ENCODE measurements at regions not wholly inside any gene's neighbourhood (a gene's known extent, or its start where the extent isn't known, plus 50 kb on each side); places are given as distances from the start of the nearest gene placed in this dataset.

- Histone ChIP-seq H3K23me2 (ENCODE audit: low read depth, low read length) (no peaks in the 10 kb centered on the region), H3K4me2 (ENCODE audit: insufficient read depth in 1 of 2, low read depth in 2 of 2, low read length in 2 of 2) (no peak overlapping the region), H4K5ac (ENCODE audit: insufficient read length, low read depth, low read length) (no peak overlapping the region), H2BK20ac (ENCODE audit: low read length) (no peak overlapping the region), H2BK12ac (ENCODE audit: low read depth, low read length) (no peak overlapping the region), H3K79me1 (ENCODE audit: low read depth, low read length) (no peaks in the 10 kb centered on the region), H4K20me1 (replicated peaks in 1 of 2; ENCODE audit: control insufficient read depth in 1 of 2, insufficient read depth in 2 of 2, low read length in 2 of 2) (no peaks in the 10 kb centered on the region), H4K8ac (ENCODE audit: extremely low read depth, insufficient read depth, low read length) (no peak overlapping the region), H3K27ac (ENCODE audit: low read depth, low read length) (no peak overlapping the region), H3K27me3 (replicated peaks in 1 of 4; ENCODE audit: control insufficient read depth in 3 of 4, extremely low read depth in 1 of 4, insufficient read depth in 3 of 4, low read length in 3 of 4) (no peaks in the 10 kb centered on the region), H2AFZ (ENCODE audit: low read length) (0 out of 2 replicates have a peak overlapping the region, but pooled peaks have one; percentile 54), H3K79me2 (ENCODE audit: control insufficient read depth in 1 of 2, insufficient read depth in 2 of 2, low read length in 2 of 2) (no peaks in the 10 kb centered on the region), H3K23ac (ENCODE audit: insufficient read length) (no peak overlapping the region), H3K56ac (replicated peaks; ENCODE audit: insufficient read length, low read depth, low read length) (no peak overlapping the region), H3K4ac (replicated peaks; ENCODE audit: insufficient read length, low read depth, low read length) (no peak overlapping the region), H3K9me3 (ENCODE audit: insufficient read depth in 2 of 2, low read depth in 1 of 2, low read length in 1 of 2) (no peaks in the 10 kb centered on the region), H3K9ac (replicated peaks in 1 of 4; ENCODE audit: extremely low read depth in 1 of 4, low read depth in 3 of 4, low read length in 3 of 4) (no peak overlapping the region), H3K14ac (ENCODE audit: insufficient read length) (no peak overlapping the region), H4K91ac (replicated peaks; ENCODE audit: insufficient read length, low read length) (no peak overlapping the region), H3K4me1 (replicated peaks in 1 of 4; ENCODE audit: control insufficient read depth in 3 of 4, insufficient read depth in 4 of 4, low read length in 3 of 4) (peaks cover 0 to 3% (median 0%) of the 10 kb centered on the region in 4 experiments; a peak in 1 of 7 replicates), H2BK15ac (ENCODE audit: low read length) (no peak overlapping the region), H3K18ac (ENCODE audit: extremely low read depth, low read length) (no peak overlapping the region), H2BK5ac (ENCODE audit: low read depth, low read length) (no peak overlapping the region), H2AK5ac (ENCODE audit: low read depth, low read length) (no peak overlapping the region), H2BK120ac (replicated peaks; ENCODE audit: low read depth, low read length) (no peak overlapping the region), H3K4me3 (ENCODE audit: extremely low read depth in 1 of 4, insufficient read depth in 2 of 4, low read depth in 3 of 4, low read length in 4 of 4) (no peak overlapping the region), H3K36me3 (ENCODE audit: control insufficient read depth in 2 of 4, insufficient read depth in 4 of 4, low read length in 3 of 4) (no peaks in the 10 kb centered on the region)
- POLR2A ChIA-PET (ENCODE audit: partially characterized antibody), result no interaction called here
- FAIRE-seq (no peak), DNase-seq (ENCODE audit: low read depth in 1 of 2, low spot score in 2 of 2) (no peak)
- CTCF ChIA-PET (ENCODE audit: partially characterized antibody), result interaction anchor here (0.6 to 4.4 kb wide), 7 partner anchors 11 to 130 kb away, joined by 3 to 25 read pairs (median 3); no protein-coding TSS in a partner anchor
- 64% methylated on average over 4 of the region's 5 CpGs; no CpG with 5 or more reads in 1 of the 2 experiments for WGBS, 2 experiments (ENCODE audit: extremely low coverage in 1 of 2, insufficient coverage in 1 of 2, insufficient read length in 1 of 2, insufficient replicate concordance in 2 of 2, low coverage in 1 of 2, low lambda C conversion rate in 2 of 2, missing lambda C conversion rate in 1 of 2)
- TF ChIP-seq BRCA1 (IDR thresholded peaks at IDR 0.05; ENCODE audit: low read depth, low read length) (no peak), SIX5 (IDR thresholded peaks at IDR 0.05; ENCODE audit: low read depth, low read length) (no peak), RFX5 (IDR thresholded peaks at IDR 0.05; ENCODE audit: borderline replicate concordance, low read depth, low read length) (no peak), JUN (IDR thresholded peaks at IDR 0.05; ENCODE audit: low read depth, low read length) (no peak)
These were observed 59.2 kb downstream of the ZNF503 start for GRCh38 chr10:75342397-75342796.
